H9 (cell line): ENCODE measurements at regions not wholly inside any gene's neighbourhood (a gene's known extent, or its start where the extent isn't known, plus 50 kb on each side); places are given as distances from the start of the nearest gene placed in this dataset.

ENCODE experiments used
- DNase-seq: peaks from one replicate; pipeline ENCODE4 v3.0.0-alpha.2; 2017
- H2AFZ ChIP-seq: one replicate; pipeline ENCODE4 v1.6.1; 2013; ENCODE audit warnings: mild to moderate bottlenecking, low read length, control low read depth, moderate library complexity
- H2AK5ac ChIP-seq: 2 replicates; pipeline ENCODE4 v1.6.1; 2013; ENCODE audit warnings: low read length, control low read depth, mixed read lengths; ENCODE audit not compliant: insufficient read length
- H2BK120ac ChIP-seq: one replicate; pipeline ENCODE4 v1.6.1; 2013; ENCODE audit warnings: low read depth, mild to moderate bottlenecking, low read length, control low read depth, inconsistent platforms; ENCODE audit not compliant: poor library complexity, severe bottlenecking
- H2BK12ac ChIP-seq: 2 replicates; pipeline ENCODE4 v1.6.1; 2013; ENCODE audit warnings: low read length, control low read depth, mixed read lengths, low read depth; ENCODE audit not compliant: insufficient read length
- H2BK15ac ChIP-seq: 2 replicates; pipeline ENCODE4 v1.6.1; 2013; ENCODE audit warnings: low read depth, low read length, control low read depth
- H2BK20ac ChIP-seq: one replicate; pipeline ENCODE4 v1.6.1; 2013; ENCODE audit warnings: low read depth, mild to moderate bottlenecking, low read length, control low read depth, inconsistent platforms; ENCODE audit not compliant: poor library complexity, severe bottlenecking
- H2BK5ac ChIP-seq: 2 replicates; pipeline ENCODE4 v1.6.1; 2013; ENCODE audit warnings: low read length, control low read depth, mixed read lengths; ENCODE audit not compliant: insufficient read length
- H3K14ac ChIP-seq: 2 replicates; pipeline ENCODE4 v1.6.1; 2013; ENCODE audit warnings: low read length, control low read depth; ENCODE audit not compliant: insufficient read depth
- H3K18ac ChIP-seq: 2 replicates; pipeline ENCODE4 v1.6.1; 2013; ENCODE audit warnings: low read depth, mild to moderate bottlenecking, mixed read lengths, low read length, control low read depth; ENCODE audit not compliant: insufficient read length
- H3K23ac ChIP-seq: 2 replicates; pipeline ENCODE4 v1.6.1; 2013; ENCODE audit warnings: low read length, control low read depth, mixed read lengths, low read depth; ENCODE audit not compliant: insufficient read length
- H3K23me2 ChIP-seq: 2 replicates; pipeline ENCODE4 v1.6.1; 2013; ENCODE audit warnings: low read depth, mild to moderate bottlenecking, mixed read lengths, low read length, control low read depth; ENCODE audit not compliant: insufficient read length, poor library complexity, severe bottlenecking
- H3K27ac ChIP-seq: 2 replicates; pipeline ENCODE4 v1.5.1; 2013; ENCODE audit warnings: low read length, control low read depth, mixed read lengths, low read depth; ENCODE audit not compliant: insufficient read length
- H3K27me3 ChIP-seq: 2 replicates; pipeline ENCODE4 v1.6.1; 2013; ENCODE audit warnings: low read length, control low read depth, inconsistent platforms; ENCODE audit not compliant: insufficient read depth
- H3K4ac ChIP-seq: 2 replicates; pipeline ENCODE4 v1.6.1; 2013; ENCODE audit warnings: low read depth, mild to moderate bottlenecking, control low read depth, inconsistent platforms, low read length, moderate library complexity
- H3K4me1 ChIP-seq: 2 replicates; pipeline ENCODE4 v1.6.1; 2013; ENCODE audit warnings: low read length, control low read depth, inconsistent platforms; ENCODE audit not compliant: insufficient read depth
- H3K4me2 ChIP-seq: 2 replicates; pipeline ENCODE4 v1.6.1; 2013; ENCODE audit warnings: low read length, control low read depth, mixed read lengths; ENCODE audit not compliant: insufficient read length, insufficient read depth
- H3K56ac ChIP-seq: 2 replicates; pipeline ENCODE4 v1.6.1; 2013; ENCODE audit warnings: low read depth, mild to moderate bottlenecking, mixed read lengths, low read length, control low read depth; ENCODE audit not compliant: insufficient read length
- H3K79me1 ChIP-seq: 2 replicates; pipeline ENCODE4 v1.6.1; 2013; ENCODE audit warnings: low read depth, mild to moderate bottlenecking, moderate library complexity, low read length, control low read depth, inconsistent platforms; ENCODE audit not compliant: insufficient read depth, poor library complexity, severe bottlenecking
- H3K79me2 ChIP-seq: 2 replicates; pipeline ENCODE4 v1.6.1; 2013; ENCODE audit warnings: low read length, control low read depth, inconsistent platforms; ENCODE audit not compliant: insufficient read depth
- H3K9ac ChIP-seq: 2 replicates; pipeline ENCODE4 v1.6.1; 2013; ENCODE audit warnings: low read length, control low read depth, mixed read lengths; ENCODE audit not compliant: insufficient read length; ENCODE audit errors: extremely low read depth
- H3K9me3 ChIP-seq: one replicate; pipeline ENCODE4 v1.6.1; 2013; ENCODE audit warnings: low read depth, low read length, inconsistent platforms; ENCODE audit not compliant: control insufficient read depth
- H3T11ph ChIP-seq: one replicate; pipeline ENCODE4 v1.6.1; 2013; ENCODE audit warnings: mild to moderate bottlenecking, low read length, control low read depth, inconsistent platforms
- H4K20me1 ChIP-seq: one replicate; pipeline ENCODE4 v1.6.1; 2013; ENCODE audit not compliant: control insufficient read depth, insufficient read length, insufficient read depth
- H4K5ac ChIP-seq: 2 replicates; pipeline ENCODE4 v1.6.1; 2013; ENCODE audit warnings: low read depth, mild to moderate bottlenecking, mixed read lengths, low read length, control low read depth; ENCODE audit not compliant: insufficient read length
- H4K8ac ChIP-seq: replicated peaks from 2 replicates; pipeline ENCODE4 v1.6.1; 2013; ENCODE audit warnings: low read length, control low read depth, mixed read lengths, low read depth; ENCODE audit not compliant: insufficient read length
- H4K91ac ChIP-seq: 2 replicates; pipeline ENCODE4 v1.6.1; 2013; ENCODE audit warnings: low read depth, mild to moderate bottlenecking, moderate library complexity, mixed read lengths, low read length, control low read depth; ENCODE audit not compliant: insufficient read length
- H3K27ac Mint-ChIP-seq, 3 experiments: 2 replicates in 2 of 3; 3 replicates in 1 of 3; pipeline ENCODE4 v1.8.0; 2020 to 2021; ENCODE audit warnings: mixed read lengths in 3 of 3, mild to moderate bottlenecking in 1 of 3, moderate library complexity in 1 of 3
- H3K27me3 Mint-ChIP-seq: 2 replicates; pipeline ENCODE4 v1.8.0; 2021; ENCODE audit warnings: low read depth, mild to moderate bottlenecking, moderate library complexity, mixed read lengths
- H3K36me3 Mint-ChIP-seq, 3 experiments: 2 replicates in 2 of 3; 3 replicates in 1 of 3; pipeline ENCODE4 v1.8.0; 2020 to 2021; ENCODE audit warnings: low read depth in 3 of 3, mixed read lengths in 3 of 3; ENCODE audit not compliant: insufficient read depth in 1 of 3
- H3K4me1 Mint-ChIP-seq, 2 experiments: 2 replicates each; pipeline ENCODE4 v1.8.0; 2020; ENCODE audit warnings: mixed read lengths in 2 of 2
- H3K4me3 Mint-ChIP-seq, 2 experiments: 2 replicates in 1 of 2; 3 replicates in 1 of 2; pipeline ENCODE4 v1.8.0; 2020 to 2021; ENCODE audit warnings: mild to moderate bottlenecking in 2 of 2, mixed read lengths in 2 of 2, moderate library complexity in 1 of 2
- H3K9me3 Mint-ChIP-seq, 2 experiments: 2 replicates in 1 of 2; 3 replicates in 1 of 2; pipeline ENCODE4 v1.8.0; 2020; ENCODE audit warnings: mild to moderate bottlenecking in 2 of 2, mixed read lengths in 2 of 2, moderate library complexity in 1 of 2
- WGBS: extraction: QIAGEN DNeasy Blood & Tissue Kit; methylation state at CpG from one replicate; pipeline ENCODE4 v1.1.7; 2013; ENCODE audit warnings: missing lambda C conversion rate, low lambda C conversion rate, mixed read lengths; ENCODE audit not compliant: insufficient read length; ENCODE audit errors: extremely low coverage; 5-methylcytosine and 5-hydroxymethylcytosine counted together
- TF ChIP-seq, protein P1 (sequence below): fragments of 200-600 bp; sonication (generic); conservative IDR thresholded peaks from 3 replicates; pipeline ENCODE4 v1.8.0; 2021; ENCODE audit warnings: antibody characterized with exemption, mild to moderate bottlenecking

DNA sequence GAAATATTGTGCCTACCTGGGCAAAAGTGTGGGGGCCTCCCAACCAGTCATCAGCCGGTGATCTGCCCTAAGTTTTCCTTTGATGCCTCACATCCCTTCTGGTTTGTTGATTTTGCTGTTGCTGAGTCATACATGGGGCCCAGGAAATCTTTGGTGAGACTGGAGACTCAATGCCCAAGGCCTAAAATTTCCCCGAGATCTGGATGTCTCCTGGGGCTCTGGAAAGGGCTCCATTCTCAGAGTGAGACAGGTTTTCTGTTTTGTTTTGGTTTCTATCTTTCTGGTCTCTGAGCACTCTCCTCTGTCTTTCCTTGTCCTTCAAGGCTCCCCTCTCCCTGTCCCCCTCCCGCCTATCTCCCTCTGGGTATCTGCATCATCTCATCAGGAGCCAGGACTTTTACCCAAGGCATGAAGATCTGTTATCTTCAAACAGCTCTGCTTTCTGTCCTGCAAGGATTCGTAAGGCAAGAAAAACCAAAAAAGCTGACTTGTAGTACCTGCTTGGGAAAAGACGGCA is 152.8 kb upstream of the MAX start:
- H2BK120ac ChIP-seq: no peak overlapping the region
- no peak overlapping the region for H4K91ac ChIP-seq
- peak overlapping the region; percentile 7 to 63 (median 43); a peak in 6 of 7 replicates for H3K27ac Mint-ChIP-seq
- no peak overlapping the region for H2BK12ac ChIP-seq
- no peak overlapping the region for H4K8ac ChIP-seq
- no peak overlapping the region for H3K23ac ChIP-seq
- H3K36me3 Mint-ChIP-seq: peaks cover 0 to 16% (median 5%) of the 10 kb centered on the region in 3 experiments; a peak in 4 of 7 replicates
- no peaks in the 10 kb centered on the region for H3K79me1 ChIP-seq
- H3K18ac ChIP-seq: no peak overlapping the region
- no peaks in the 10 kb centered on the region for H3K79me2 ChIP-seq
- peak overlapping the region; percentile 14 to 58 for H3K4me3 Mint-ChIP-seq
- no peaks in the 10 kb centered on the region for H3K27me3 ChIP-seq
- H3K4me2 ChIP-seq: peak overlapping the region; percentile 28
- H3K9ac ChIP-seq: no peak overlapping the region
- no peaks in the 10 kb centered on the region for H4K20me1 ChIP-seq
- H3K23me2 ChIP-seq: no peaks in the 10 kb centered on the region
- no peaks in the 10 kb centered on the region; the same call in 1 of the 2 replicates for H3K4me1 ChIP-seq
- no peak overlapping the region for H2AK5ac ChIP-seq
- H4K5ac ChIP-seq: no peak overlapping the region
- H2BK15ac ChIP-seq: no peak overlapping the region
- H2AFZ ChIP-seq: no peak overlapping the region
- no peaks in the 10 kb centered on the region for H3K9me3 ChIP-seq
- H3K4ac ChIP-seq: no peak overlapping the region
- no peak overlapping the region for H2BK20ac ChIP-seq
- H3K14ac ChIP-seq: no peak overlapping the region
- no peak overlapping the region for H3K27ac ChIP-seq
- no peak overlapping the region for H2BK5ac ChIP-seq
- no CpG with 5 or more reads among the region's 5 CpGs for WGBS
- TF ChIP-seq, protein P1, sequence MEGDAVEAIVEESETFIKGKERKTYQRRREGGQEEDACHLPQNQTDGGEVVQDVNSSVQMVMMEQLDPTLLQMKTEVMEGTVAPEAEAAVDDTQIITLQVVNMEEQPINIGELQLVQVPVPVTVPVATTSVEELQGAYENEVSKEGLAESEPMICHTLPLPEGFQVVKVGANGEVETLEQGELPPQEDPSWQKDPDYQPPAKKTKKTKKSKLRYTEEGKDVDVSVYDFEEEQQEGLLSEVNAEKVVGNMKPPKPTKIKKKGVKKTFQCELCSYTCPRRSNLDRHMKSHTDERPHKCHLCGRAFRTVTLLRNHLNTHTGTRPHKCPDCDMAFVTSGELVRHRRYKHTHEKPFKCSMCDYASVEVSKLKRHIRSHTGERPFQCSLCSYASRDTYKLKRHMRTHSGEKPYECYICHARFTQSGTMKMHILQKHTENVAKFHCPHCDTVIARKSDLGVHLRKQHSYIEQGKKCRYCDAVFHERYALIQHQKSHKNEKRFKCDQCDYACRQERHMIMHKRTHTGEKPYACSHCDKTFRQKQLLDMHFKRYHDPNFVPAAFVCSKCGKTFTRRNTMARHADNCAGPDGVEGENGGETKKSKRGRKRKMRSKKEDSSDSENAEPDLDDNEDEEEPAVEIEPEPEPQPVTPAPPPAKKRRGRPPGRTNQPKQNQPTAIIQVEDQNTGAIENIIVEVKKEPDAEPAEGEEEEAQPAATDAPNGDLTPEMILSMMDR: no peak
- no peak overlapping the region for H3T11ph ChIP-seq
- H3K9me3 Mint-ChIP-seq: peaks cover 11 to 15% of the 10 kb centered on the region in 2 experiments; a peak in 4 of 5 replicates
- no peaks in the 10 kb centered on the region; the same call in none of the 2 replicates for H3K27me3 Mint-ChIP-seq
- peaks cover 31 to 41% of the 10 kb centered on the region in 2 experiments for H3K4me1 Mint-ChIP-seq
- H3K56ac ChIP-seq: no peak overlapping the region
- DNase-seq: no peak
